GM12872 (cell line): ENCODE measurements at regions not wholly inside any gene's neighbourhood (a gene's known extent, or its start where the extent isn't known, plus 50 kb on each side); places are given as distances from the start of the nearest gene placed in this dataset.

Experiments
- TF ChIP-seq, protein P1 (sequence below): IDR thresholded peaks from 3 replicates; pipeline ENCODE4 v1.5.1; 2011; ENCODE audit warnings: low read depth, mild to moderate bottlenecking, low read length, moderate library complexity; ENCODE audit not compliant: insufficient read depth

DNA sequence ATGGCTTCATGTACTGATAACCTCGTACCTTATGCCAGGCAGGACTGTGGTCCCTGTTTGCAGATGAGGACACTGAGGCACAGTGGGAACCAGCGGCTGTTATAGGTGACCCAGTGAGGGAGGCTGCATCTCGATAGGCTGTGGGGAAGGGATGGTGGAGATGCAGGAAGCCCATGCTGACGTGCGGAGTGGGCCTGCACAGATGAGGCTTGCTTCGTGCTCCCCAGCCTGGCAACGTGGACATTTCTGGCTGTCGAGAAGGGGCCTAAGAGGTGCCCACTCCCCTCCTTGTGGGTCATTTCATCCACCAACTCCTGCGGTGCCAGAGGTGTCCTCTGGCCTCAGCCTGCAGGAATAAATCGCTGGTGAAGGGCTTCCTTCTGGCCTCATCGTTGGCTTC is 107.4 kb downstream of the SLC25A47 start:
- TF ChIP-seq, protein P1, sequence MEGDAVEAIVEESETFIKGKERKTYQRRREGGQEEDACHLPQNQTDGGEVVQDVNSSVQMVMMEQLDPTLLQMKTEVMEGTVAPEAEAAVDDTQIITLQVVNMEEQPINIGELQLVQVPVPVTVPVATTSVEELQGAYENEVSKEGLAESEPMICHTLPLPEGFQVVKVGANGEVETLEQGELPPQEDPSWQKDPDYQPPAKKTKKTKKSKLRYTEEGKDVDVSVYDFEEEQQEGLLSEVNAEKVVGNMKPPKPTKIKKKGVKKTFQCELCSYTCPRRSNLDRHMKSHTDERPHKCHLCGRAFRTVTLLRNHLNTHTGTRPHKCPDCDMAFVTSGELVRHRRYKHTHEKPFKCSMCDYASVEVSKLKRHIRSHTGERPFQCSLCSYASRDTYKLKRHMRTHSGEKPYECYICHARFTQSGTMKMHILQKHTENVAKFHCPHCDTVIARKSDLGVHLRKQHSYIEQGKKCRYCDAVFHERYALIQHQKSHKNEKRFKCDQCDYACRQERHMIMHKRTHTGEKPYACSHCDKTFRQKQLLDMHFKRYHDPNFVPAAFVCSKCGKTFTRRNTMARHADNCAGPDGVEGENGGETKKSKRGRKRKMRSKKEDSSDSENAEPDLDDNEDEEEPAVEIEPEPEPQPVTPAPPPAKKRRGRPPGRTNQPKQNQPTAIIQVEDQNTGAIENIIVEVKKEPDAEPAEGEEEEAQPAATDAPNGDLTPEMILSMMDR = no peak

- TF ChIP-seq, protein P1 = no peak
Observed at GRCh38 chr14:100432652-100433427, 109.7 kb downstream of the SLC25A47 start.

DNA sequence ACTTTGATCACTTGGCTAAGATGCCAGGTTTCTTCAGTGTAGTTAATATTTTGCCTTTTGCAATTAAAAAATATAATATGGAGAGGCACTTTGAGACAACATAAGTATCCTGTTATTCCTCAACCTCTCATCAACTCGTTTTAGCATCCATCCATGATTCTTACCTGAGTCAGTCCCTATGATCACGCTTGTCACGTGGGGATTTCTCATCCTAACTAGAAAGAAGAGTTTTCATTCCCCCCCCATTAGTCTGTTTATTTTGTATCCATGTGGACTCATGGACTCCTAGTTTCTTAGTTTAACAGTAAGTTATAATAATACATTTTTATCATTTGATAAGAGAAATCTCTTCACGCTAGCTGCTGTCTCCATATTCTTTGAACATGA is 110.3 kb downstream of the SLC25A47 start:
- TF ChIP-seq, protein P1 = no peak

DNA sequence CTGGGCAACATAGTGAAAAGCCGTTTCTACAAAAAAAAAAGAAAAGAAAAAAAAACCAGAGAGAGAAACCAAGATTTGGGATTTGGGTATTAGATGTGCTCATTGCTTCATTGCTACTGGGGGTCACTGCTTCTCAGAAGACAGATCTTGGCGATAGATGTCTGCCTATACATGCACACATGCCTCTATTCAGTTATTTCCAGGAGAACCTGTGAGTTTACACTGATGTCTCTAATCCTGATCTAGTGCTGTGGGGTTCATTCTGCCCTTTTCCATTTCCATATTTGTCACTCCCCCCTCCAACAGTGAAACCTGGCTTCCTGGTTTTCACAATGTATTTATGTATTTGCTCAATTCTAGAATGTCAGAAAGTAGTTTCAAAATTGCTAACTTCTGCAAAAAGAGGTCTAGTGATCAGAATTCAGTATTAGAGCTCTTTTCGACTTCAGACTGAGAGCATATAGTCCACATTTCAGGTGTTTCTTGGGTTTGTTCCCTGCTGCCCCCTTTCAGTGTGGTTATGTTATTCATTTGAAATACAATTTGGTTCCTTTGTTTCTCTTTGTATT is 111.0 kb downstream of the SLC25A47 start:
- TF ChIP-seq, protein P1 = no peak

DNA sequence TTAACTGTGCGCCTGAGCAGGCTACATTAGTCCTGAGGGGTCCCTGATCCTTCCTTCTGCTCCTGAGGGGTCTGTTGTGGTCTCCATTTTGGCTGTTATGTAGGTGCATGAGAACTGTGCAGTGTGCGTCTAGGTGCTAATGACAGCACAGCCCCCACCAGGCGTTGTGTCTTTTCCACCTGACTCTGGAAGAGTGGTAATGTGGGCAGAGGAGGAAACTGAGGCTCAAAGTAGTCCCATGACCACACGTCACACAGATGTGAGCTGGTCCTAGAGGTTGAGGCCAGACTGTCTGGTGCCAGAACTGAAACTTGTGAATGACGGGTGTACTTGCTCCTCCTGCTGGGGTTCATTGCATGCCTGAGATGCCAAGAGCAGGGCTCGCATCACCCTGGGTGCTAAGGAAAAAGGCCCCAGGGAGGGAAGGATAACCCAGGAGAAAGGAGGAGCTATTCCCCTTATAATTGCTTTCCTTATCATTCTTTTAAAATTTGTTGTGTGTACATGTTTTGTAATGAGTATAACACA is 111.8 kb downstream of the SLC25A47 start:
- TF ChIP-seq, protein P1 = no peak

DNA sequence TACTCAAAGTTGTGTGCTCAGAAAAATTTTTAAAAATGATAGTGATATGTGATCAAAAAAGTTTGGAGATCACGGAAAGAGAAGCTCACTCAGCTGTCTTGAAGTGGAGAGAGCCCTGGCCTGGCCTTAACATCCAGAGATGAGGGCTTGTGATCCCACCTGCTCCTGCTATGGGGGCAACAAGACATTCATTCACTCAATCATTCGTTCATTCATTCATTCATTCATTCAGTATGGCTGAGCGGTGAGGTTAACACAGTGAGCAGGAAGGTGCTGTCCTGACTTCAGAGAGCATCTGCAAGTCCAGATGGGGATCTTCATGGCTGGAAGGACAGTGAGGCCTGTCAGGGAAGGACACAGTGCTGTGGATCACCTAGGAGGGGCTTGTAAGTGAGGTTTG is 112.3 kb downstream of the SLC25A47 start:
- TF ChIP-seq, protein P1 = no peak

GRCh38 chr14:100436745-100437406 is 113.7 kb downstream of the SLC25A47 start:
- TF ChIP-seq, protein P1 = no peak
